ENCODE measurements at regions not wholly inside any gene's neighbourhood (a gene's known extent, or its start where the extent isn't known, plus 50 kb on each side); places are given as distances from the start of the nearest gene placed in this dataset.

DNA sequence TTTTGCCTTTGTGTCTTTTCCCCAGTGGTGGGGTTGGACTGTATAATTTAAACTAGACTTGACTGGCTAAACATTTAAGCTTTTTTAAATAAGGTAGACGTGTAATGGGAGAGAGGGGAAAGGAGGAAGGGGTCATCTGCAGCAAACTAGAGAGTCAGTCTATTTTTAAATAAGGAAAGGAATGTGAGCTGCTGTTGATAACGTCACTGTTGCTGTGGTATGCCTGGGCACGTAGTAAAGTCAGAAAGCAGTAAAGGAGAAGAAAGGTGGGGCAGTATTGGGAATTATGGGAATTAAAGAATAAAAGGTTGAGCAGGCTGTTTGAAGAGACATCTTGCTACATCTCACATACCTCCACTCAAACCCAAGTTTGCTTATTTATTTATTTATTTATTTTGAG is 80.4 kb upstream of the FSHB start:
- Histone ChIP-seq H2BK5ac (ENCODE audit: low read depth, low read length, poor library complexity, severe bottlenecking) (no peak overlapping the region), H3K56ac (ENCODE audit: extremely low read depth, insufficient read depth, low read length) (no peak overlapping the region), H3K9me3 (ENCODE audit: control insufficient read depth, insufficient read depth, low read length) (no peaks in the 10 kb centered on the region), H3K4me1 (ENCODE audit: control insufficient read depth, insufficient read depth, low read length) (no peaks in the 10 kb centered on the region), H4K20me1 (ENCODE audit: insufficient read depth, low read length) (no peaks in the 10 kb centered on the region), H2BK20ac (ENCODE audit: low read depth, low read length) (no peak overlapping the region), H2AFZ (replicated peaks; ENCODE audit: low read length, poor library complexity) (no peak overlapping the region), H3K4me2 (ENCODE audit: low read depth, low read length) (no peak overlapping the region), H2BK15ac (ENCODE audit: low read depth, low read length) (no peak overlapping the region), H2AK9ac (replicated peaks; ENCODE audit: low read depth, low read length, poor library complexity) (no peak overlapping the region), H3K18ac (ENCODE audit: low read depth, low read length) (no peak overlapping the region), H3K23ac (ENCODE audit: low read depth, low read length) (no peak overlapping the region), H3K27me3 (ENCODE audit: control insufficient read depth, insufficient read depth, low read length) (no peaks in the 10 kb centered on the region), H3K27ac (ENCODE audit: insufficient read depth, low read length) (no peak overlapping the region), H4K91ac (ENCODE audit: insufficient read depth, low read depth, low read length) (no peak overlapping the region), H2BK120ac (ENCODE audit: low read depth, low read length) (no peak overlapping the region), H3K9ac (ENCODE audit: low read depth, low read length) (no peak overlapping the region), H3K36me3 (ENCODE audit: control insufficient read depth, insufficient read depth, low read length) (no peaks in the 10 kb centered on the region), H4K5ac (ENCODE audit: low read depth, low read length) (no peak overlapping the region), H4K8ac (ENCODE audit: low read depth in 2 of 2, low read length in 2 of 2) (no peak overlapping the region), H2AK5ac (ENCODE audit: low read depth, low read length) (no peak overlapping the region), H3K79me1 (ENCODE audit: low read depth in 1 of 2, low read length in 2 of 2) (no peaks in the 10 kb centered on the region), H3K9me1 (ENCODE audit: insufficient read depth, low read length) (no peaks in the 10 kb centered on the region), H3K14ac (replicated peaks; ENCODE audit: low read depth, low read length) (no peak overlapping the region), H3K4ac (ENCODE audit: low read depth, low read length) (no peak overlapping the region), H3K4me3 (ENCODE audit: insufficient read depth, low read depth, low read length) (no peak overlapping the region)
- no peak for ATAC-seq (ENCODE audit: low read depth)
- TF ChIP-seq CEBPB (IDR thresholded peaks at IDR 0.05; ENCODE audit: low read depth, low read length): no peak
- TF ChIP-seq, protein P1, sequence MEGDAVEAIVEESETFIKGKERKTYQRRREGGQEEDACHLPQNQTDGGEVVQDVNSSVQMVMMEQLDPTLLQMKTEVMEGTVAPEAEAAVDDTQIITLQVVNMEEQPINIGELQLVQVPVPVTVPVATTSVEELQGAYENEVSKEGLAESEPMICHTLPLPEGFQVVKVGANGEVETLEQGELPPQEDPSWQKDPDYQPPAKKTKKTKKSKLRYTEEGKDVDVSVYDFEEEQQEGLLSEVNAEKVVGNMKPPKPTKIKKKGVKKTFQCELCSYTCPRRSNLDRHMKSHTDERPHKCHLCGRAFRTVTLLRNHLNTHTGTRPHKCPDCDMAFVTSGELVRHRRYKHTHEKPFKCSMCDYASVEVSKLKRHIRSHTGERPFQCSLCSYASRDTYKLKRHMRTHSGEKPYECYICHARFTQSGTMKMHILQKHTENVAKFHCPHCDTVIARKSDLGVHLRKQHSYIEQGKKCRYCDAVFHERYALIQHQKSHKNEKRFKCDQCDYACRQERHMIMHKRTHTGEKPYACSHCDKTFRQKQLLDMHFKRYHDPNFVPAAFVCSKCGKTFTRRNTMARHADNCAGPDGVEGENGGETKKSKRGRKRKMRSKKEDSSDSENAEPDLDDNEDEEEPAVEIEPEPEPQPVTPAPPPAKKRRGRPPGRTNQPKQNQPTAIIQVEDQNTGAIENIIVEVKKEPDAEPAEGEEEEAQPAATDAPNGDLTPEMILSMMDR (conservative IDR thresholded peaks at IDR 0.05; ENCODE audit: low read depth, low read length): no peak
- TF ChIP-seq POLR2A (IDR thresholded peaks at IDR 0.05; ENCODE audit: low read depth, low read length): no peak
- no peak for TF ChIP-seq CHD1 (IDR thresholded peaks at IDR 0.05; ENCODE audit: low read depth, low read length)
- no peak for TF ChIP-seq RFX5 (IDR thresholded peaks at IDR 0.05; ENCODE audit: low read depth, low read length)
- TF ChIP-seq MXI1 (IDR thresholded peaks at IDR 0.05; ENCODE audit: borderline replicate concordance, low read depth, low read length): no peak
- TF ChIP-seq, protein P2, sequence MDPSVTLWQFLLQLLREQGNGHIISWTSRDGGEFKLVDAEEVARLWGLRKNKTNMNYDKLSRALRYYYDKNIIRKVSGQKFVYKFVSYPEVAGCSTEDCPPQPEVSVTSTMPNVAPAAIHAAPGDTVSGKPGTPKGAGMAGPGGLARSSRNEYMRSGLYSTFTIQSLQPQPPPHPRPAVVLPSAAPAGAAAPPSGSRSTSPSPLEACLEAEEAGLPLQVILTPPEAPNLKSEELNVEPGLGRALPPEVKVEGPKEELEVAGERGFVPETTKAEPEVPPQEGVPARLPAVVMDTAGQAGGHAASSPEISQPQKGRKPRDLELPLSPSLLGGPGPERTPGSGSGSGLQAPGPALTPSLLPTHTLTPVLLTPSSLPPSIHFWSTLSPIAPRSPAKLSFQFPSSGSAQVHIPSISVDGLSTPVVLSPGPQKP (IDR thresholded peaks at IDR 0.05; ENCODE audit: borderline replicate concordance, low read depth, low read length): no peak
- DNase-seq: no peak
- no CpG with 5 or more reads among the region's 3 CpGs for WGBS, 2 experiments (ENCODE audit: extremely low coverage in 2 of 2, insufficient read length in 1 of 2)
- intact Hi-C loops (cut with micrococcal nuclease): no loop called here
- no TSS peak for BruUV-seq (replicated peaks)
- dilution Hi-C loops (cut with HindIII; ENCODE audit: low sequenced_read_pairs, unreplicated experiment): no loop called here
- in situ Hi-C loops (cut with MboI; ENCODE audit: low sequenced_read_pairs): no loop called here
- CTCF ChIA-PET: interaction anchor here (0.8 kb wide), 1 partner anchor 702 kb away, joined by 3 read pairs; no protein-coding TSS in a partner anchor
- POLR2A ChIA-PET (ENCODE audit: unreplicated experiment): no interaction called here

Measured in IMR-90 (cell line).